Brain microvascular endothelial cell (primary cell): ENCODE measurements at regions not wholly inside any gene's neighbourhood (a gene's known extent, or its start where the extent isn't known, plus 50 kb on each side); places are given as distances from the start of the nearest gene placed in this dataset.

Experiments used
- DNase-seq: peaks from one replicate; pipeline ENCODE4 v3.0.0-alpha.2; 2020
- H3K27ac ChIP-seq: fragments of 250-450 bp; sonication (Bioruptor Pico); 2 replicates; pipeline ENCODE4 v1.5.1; 2020; ENCODE audit warnings: mild to moderate bottlenecking, moderate library complexity
- H3K27me3 ChIP-seq: fragments of 250-450 bp; sonication (Bioruptor Pico); replicated peaks from 2 replicates; pipeline ENCODE4 v1.5.1; 2020; ENCODE audit warnings: mild to moderate bottlenecking
- H3K36me3 ChIP-seq: fragments of 250-450 bp; sonication (Bioruptor Pico); replicated peaks from 2 replicates; pipeline ENCODE4 v1.5.1; 2020; ENCODE audit warnings: mild to moderate bottlenecking
- H3K4me3 ChIP-seq: 2 replicates; pipeline ENCODE4 v1.5.1; 2011; ENCODE audit warnings: low read depth, mild to moderate bottlenecking, control low read depth, low read length, moderate library complexity
- CTCF ChIP-seq: IDR thresholded peaks from 2 replicates; pipeline ENCODE4 v1.5.1; 2011; ENCODE audit warnings: low read depth, mild to moderate bottlenecking, moderate library complexity, low read length, control low read depth, inconsistent platforms; ENCODE audit errors: missing control alignments
- in situ Hi-C: cut with HindIII; loops from 2 replicates; pipeline ENCODE4 v1.10.0; 2017; ENCODE audit warnings: low sequenced_read_pairs, low pct_ligation_motif_present

GRCh38 chrX:39157796-39158195 lies 356.5 kb downstream of the MID1IP1 start:
- no peak overlapping the region for H3K4me3 ChIP-seq
- DNase-seq = peak; percentile 10
- H3K36me3 ChIP-seq = no peaks in the 10 kb centered on the region
- H3K27me3 ChIP-seq = peaks cover 3% of the 10 kb centered on the region
- no peak overlapping the region for H3K27ac ChIP-seq
- in situ Hi-C loops = no loop called here
- TF ChIP-seq CTCF = no peak

GRCh38 chrX:39158801-39159657 lies 357.8 kb downstream of the MID1IP1 start:
- H3K27me3 ChIP-seq = peaks cover 3% of the 10 kb centered on the region
- H3K36me3 ChIP-seq = no peaks in the 10 kb centered on the region
- TF ChIP-seq CTCF = no peak
- H3K27ac ChIP-seq = peak overlapping the region; percentile 61
- peak; percentile 90 for DNase-seq
- in situ Hi-C loops = no loop called here
- no peak overlapping the region for H3K4me3 ChIP-seq

- DNase-seq = no peak
- in situ Hi-C loops = no loop called here
- no peak for TF ChIP-seq CTCF
- H3K27me3 ChIP-seq = peaks cover 3% of the 10 kb centered on the region
- H3K36me3 ChIP-seq = no peaks in the 10 kb centered on the region
- no peak overlapping the region for H3K4me3 ChIP-seq
- no peak overlapping the region for H3K27ac ChIP-seq
Observed at GRCh38 chrX:39159921-39160507, 358.8 kb downstream of the MID1IP1 start.

- Histone ChIP-seq H3K27ac (no peak overlapping the region), H3K4me3 (no peak overlapping the region), H3K27me3 (peaks cover 3% of the 10 kb centered on the region), H3K36me3 (no peaks in the 10 kb centered on the region)
- DNase-seq = no peak
- in situ Hi-C loops = no loop called here
- TF ChIP-seq CTCF = no peak
Observed at GRCh38 chrX:39161611-39162255, 360.5 kb downstream of the MID1IP1 start.

- TF ChIP-seq CTCF = peak; percentile 42
- Histone ChIP-seq H3K36me3 (no peaks in the 10 kb centered on the region), H3K27me3 (peaks cover 3% of the 10 kb centered on the region), H3K4me3 (no peak overlapping the region), H3K27ac (no peak overlapping the region)
- no peak for DNase-seq
- in situ Hi-C loops = no loop called here
Observed at GRCh38 chrX:39162322-39162735, 361.1 kb downstream of the MID1IP1 start.
